Endothelial cell of umbilical vein (primary cell): ENCODE measurements at regions not wholly inside any gene's neighbourhood (a gene's known extent, or its start where the extent isn't known, plus 50 kb on each side); places are given as distances from the start of the nearest gene placed in this dataset.

ENCODE experiments used
- BruUV-seq: library from RNA; stranded (reverse); fragments of 400-500 nt; replicated peaks from 2 replicates; lab custom pipeline; 2021; lab: Mats Ljungman, UMichigan
- CTCF ChIA-PET: fragments of 300-600, 350-600 bp; sonication (Branson Sonifier 250); formaldehyde crosslinking; loops from one replicate; lab custom pipeline; 2021; ENCODE audit warnings: antibody characterized with exemption, inconsistent platforms; lab: Charles Lee
- POLR2A ChIA-PET: fragments of 300-600, 350-600 bp; sonication (Branson Sonifier 250); formaldehyde crosslinking; loops from one replicate; lab custom pipeline; 2021; ENCODE audit warnings: antibody characterized with exemption, inconsistent platforms; lab: Charles Lee
- DNase-seq: peaks from one replicate; pipeline ENCODE4 v3.0.0-alpha.2; 2011; ENCODE audit warnings: low read depth, low spot score
- FAIRE-seq: peaks from 2 replicates; lab custom pipeline; 2011; peaks lifted over from hg19 to GRCh38; lab: Jason Lieb, UNC
- H2AFZ ChIP-seq: 2 replicates; pipeline ENCODE4 v1.6.0; 2012; ENCODE audit warnings: low read depth, low read length, control low read depth, inconsistent platforms
- H3K27ac ChIP-seq: 2 replicates; pipeline ENCODE4 v1.5.1; 2011; ENCODE audit warnings: low read depth, mild to moderate bottlenecking, control low read depth, low read length, moderate library complexity; ENCODE audit not compliant: insufficient read depth
- H3K27me3 ChIP-seq, 2 experiments: 2 replicates each; pipeline versions ENCODE4 v1.6.0 to v1.6.1; 2011; ENCODE audit warnings: low read length in 2 of 2, mixed read lengths in 1 of 2; ENCODE audit not compliant: control insufficient read depth in 2 of 2, insufficient read depth in 2 of 2
- H3K36me3 ChIP-seq, 2 experiments: 2 replicates in 1 of 2; 3 replicates in 1 of 2; pipeline ENCODE4 v1.5.1; 2011; ENCODE audit warnings: low read length in 2 of 2, mild to moderate bottlenecking in 1 of 2, moderate library complexity in 1 of 2; ENCODE audit not compliant: control insufficient read depth in 2 of 2, insufficient read depth in 2 of 2; ENCODE audit errors: extremely low read depth in 1 of 2
- H3K4me1 ChIP-seq: 3 replicates; pipeline ENCODE4 v1.5.1; 2011; ENCODE audit warnings: mild to moderate bottlenecking, low read length; ENCODE audit not compliant: control insufficient read depth, insufficient read depth; ENCODE audit errors: extremely low read depth
- H3K4me2 ChIP-seq: 2 replicates; pipeline ENCODE4 v1.6.1; 2011; ENCODE audit warnings: low read length, control low read depth, mixed read lengths; ENCODE audit not compliant: insufficient read depth
- H3K4me3 ChIP-seq, 3 experiments: fragments of 200-600 bp in 1 of 3; sonication (generic), shearing (Covaris generic) in 1 of 3; replicated peaks in 1 of 3; 2 replicates each; pipeline ENCODE4 v1.5.1; 2011 to 2016; ENCODE audit warnings: control low read depth in 3 of 3, low read length in 3 of 3, mild to moderate bottlenecking in 2 of 3, inconsistent platforms in 1 of 3, low read depth in 1 of 3, moderate library complexity in 1 of 3; ENCODE audit not compliant: insufficient read depth in 1 of 3
- H3K79me2 ChIP-seq: 2 replicates; pipeline ENCODE4 v1.6.0; 2012; ENCODE audit warnings: low read length, inconsistent platforms; ENCODE audit not compliant: control insufficient read depth, insufficient read depth
- H3K9ac ChIP-seq: replicated peaks from 2 replicates; pipeline ENCODE3; 2011; ENCODE audit warnings: low read length, control low read depth; ENCODE audit not compliant: insufficient read depth; ENCODE audit errors: extremely low read depth
- H3K9me1 ChIP-seq: replicated peaks from 3 replicates; pipeline ENCODE4 v1.6.0; 2011; ENCODE audit warnings: mild to moderate bottlenecking, low read length; ENCODE audit not compliant: control insufficient read depth, insufficient read depth; ENCODE audit errors: extremely low read depth
- H3K9me3 ChIP-seq: replicated peaks from 2 replicates; pipeline ENCODE4 v1.5.1; 2012; ENCODE audit warnings: low read length, inconsistent platforms; ENCODE audit not compliant: control insufficient read depth, insufficient read depth
- H4K20me1 ChIP-seq: replicated peaks from 2 replicates; pipeline ENCODE3; 2011; ENCODE audit warnings: mild to moderate bottlenecking, low read length; ENCODE audit not compliant: control insufficient read depth, insufficient read depth; ENCODE audit errors: extremely low read depth
- EZH2 ChIP-seq: IDR thresholded peaks from 2 replicates; pipeline ENCODE4 v1.6.1; 2012; ENCODE audit warnings: borderline replicate concordance, low read depth, mild to moderate bottlenecking, moderate library complexity, low read length, inconsistent platforms; ENCODE audit not compliant: severe bottlenecking
- FOS ChIP-seq: IDR thresholded peaks from 2 replicates; pipeline ENCODE4 v1.6.1; 2011; ENCODE audit warnings: mild to moderate bottlenecking, low read length, moderate library complexity, borderline replicate concordance; ENCODE audit not compliant: insufficient read depth
- GATA2 ChIP-seq: IDR thresholded peaks from 2 replicates; pipeline ENCODE4 v1.7.0; 2011; ENCODE audit warnings: low read depth, mild to moderate bottlenecking, moderate library complexity, mixed read lengths, low read length; ENCODE audit not compliant: insufficient read length, insufficient read depth
- JUN ChIP-seq: IDR thresholded peaks from 2 replicates; pipeline ENCODE4 v1.6.1; 2011; ENCODE audit warnings: borderline replicate concordance, low read depth; ENCODE audit not compliant: insufficient read length, insufficient read depth
- MYC ChIP-seq: IDR thresholded peaks from one replicate; pipeline ENCODE4 v1.6.1; 2011; ENCODE audit warnings: mild to moderate bottlenecking, low read depth, low read length
- POLR2A ChIP-seq: IDR thresholded peaks from 2 replicates; pipeline ENCODE4 v1.6.1; 2012; ENCODE audit warnings: low read depth, mild to moderate bottlenecking, control low read depth, low read length
- POLR2AphosphoS5 ChIP-seq: IDR thresholded peaks from 2 replicates; pipeline ENCODE4 v1.6.1; 2012; ENCODE audit warnings: low read depth, mild to moderate bottlenecking, control low read depth, low read length, moderate library complexity; ENCODE audit not compliant: insufficient read depth
- dilution Hi-C: fragments of 300-500 bp; cut with MboI; formaldehyde crosslinking; loops from one replicate; pipeline ENCODE4 v1.15.0; 2019; ENCODE audit warnings: low sequenced_read_pairs; ENCODE audit not compliant: extremely low pct_ligation_motif_present
- intact Hi-C: fragments of 100-400 bp; cut with micrococcal nuclease; formaldehyde crosslinking; loops from one replicate; pipeline ENCODE4 v1.10.0; 2022
- TF ChIP-seq, protein P1 (sequence below): IDR thresholded peaks from 2 replicates; pipeline ENCODE4 v1.6.1; 2011; ENCODE audit not compliant: insufficient read depth, insufficient read length
- TF ChIP-seq, protein P2 (sequence below), 2 donors: IDR thresholded peaks; 1 replicate in 1 of 2; 2 replicates in 1 of 2; pipeline ENCODE4 v1.5.1; 2011; ENCODE audit warnings: low read length in 2 of 2, mild to moderate bottlenecking in 2 of 2, moderate library complexity in 2 of 2, control low read depth in 1 of 2, inconsistent platforms in 1 of 2, low read depth in 1 of 2; ENCODE audit not compliant: insufficient read depth in 1 of 2; ENCODE audit errors: extremely low read depth in 1 of 2

DNA sequence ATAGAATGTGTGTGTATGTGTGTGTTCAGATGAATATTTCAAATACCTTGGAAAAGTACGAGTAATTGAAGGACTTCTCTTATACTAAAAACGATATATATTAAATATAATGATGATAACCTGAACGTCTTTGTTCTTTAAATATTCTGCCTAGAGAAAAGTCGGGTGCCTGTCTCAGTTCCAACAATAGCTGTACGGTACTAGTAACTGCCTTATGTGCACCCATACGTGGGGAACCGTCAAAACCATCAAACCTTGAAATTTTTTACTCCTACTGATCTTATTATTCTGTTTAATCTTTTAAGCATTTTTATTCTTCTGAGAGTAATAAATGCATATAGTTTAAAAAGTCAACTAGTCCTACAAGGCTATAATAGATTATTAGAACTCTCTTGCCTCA, 1045.7 kb downstream of the C4orf33 start:
- ChIA-PET CTCF (no interaction called here), POLR2A (no interaction called here)
- DNase-seq (no peak), FAIRE-seq (no peak)
- Histone ChIP-seq H4K20me1 (no peaks in the 10 kb centered on the region), H3K27ac (no peak overlapping the region), H3K9me3 (no peaks in the 10 kb centered on the region), H3K4me3 (no peak overlapping the region), H3K4me2 (no peak overlapping the region), H3K36me3 (no peaks in the 10 kb centered on the region), H3K79me2 (no peaks in the 10 kb centered on the region), H3K9ac (no peak overlapping the region), H3K4me1 (no peaks in the 10 kb centered on the region), H2AFZ (no peak overlapping the region), H3K9me1 (no peaks in the 10 kb centered on the region), H3K27me3 (no peaks in the 10 kb centered on the region)
- TF ChIP-seq JUN, result no peak
- no peak for TF ChIP-seq POLR2A
- TF ChIP-seq, protein P1, sequence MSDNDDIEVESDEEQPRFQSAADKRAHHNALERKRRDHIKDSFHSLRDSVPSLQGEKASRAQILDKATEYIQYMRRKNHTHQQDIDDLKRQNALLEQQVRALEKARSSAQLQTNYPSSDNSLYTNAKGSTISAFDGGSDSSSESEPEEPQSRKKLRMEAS, result no peak
- TF ChIP-seq MYC, result no peak
- TF ChIP-seq FOS, result no peak
- TF ChIP-seq GATA2, result no peak
- TF ChIP-seq POLR2AphosphoS5, result no peak
- TF ChIP-seq EZH2, result no peak
- TF ChIP-seq, protein P2, sequence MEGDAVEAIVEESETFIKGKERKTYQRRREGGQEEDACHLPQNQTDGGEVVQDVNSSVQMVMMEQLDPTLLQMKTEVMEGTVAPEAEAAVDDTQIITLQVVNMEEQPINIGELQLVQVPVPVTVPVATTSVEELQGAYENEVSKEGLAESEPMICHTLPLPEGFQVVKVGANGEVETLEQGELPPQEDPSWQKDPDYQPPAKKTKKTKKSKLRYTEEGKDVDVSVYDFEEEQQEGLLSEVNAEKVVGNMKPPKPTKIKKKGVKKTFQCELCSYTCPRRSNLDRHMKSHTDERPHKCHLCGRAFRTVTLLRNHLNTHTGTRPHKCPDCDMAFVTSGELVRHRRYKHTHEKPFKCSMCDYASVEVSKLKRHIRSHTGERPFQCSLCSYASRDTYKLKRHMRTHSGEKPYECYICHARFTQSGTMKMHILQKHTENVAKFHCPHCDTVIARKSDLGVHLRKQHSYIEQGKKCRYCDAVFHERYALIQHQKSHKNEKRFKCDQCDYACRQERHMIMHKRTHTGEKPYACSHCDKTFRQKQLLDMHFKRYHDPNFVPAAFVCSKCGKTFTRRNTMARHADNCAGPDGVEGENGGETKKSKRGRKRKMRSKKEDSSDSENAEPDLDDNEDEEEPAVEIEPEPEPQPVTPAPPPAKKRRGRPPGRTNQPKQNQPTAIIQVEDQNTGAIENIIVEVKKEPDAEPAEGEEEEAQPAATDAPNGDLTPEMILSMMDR (IDR thresholded peaks at IDR 0.05; ENCODE audit: extremely low read depth in 1 of 2, insufficient read depth in 1 of 2, low read depth in 1 of 2, low read length in 2 of 2), result no peak
- no TSS peak for BruUV-seq
- dilution Hi-C loops, result no loop called here
- intact Hi-C loops, result no loop called here
